Gastrocnemius medialis (tissue), 4 donors: ENCODE measurements at regions not wholly inside any gene's neighbourhood (a gene's known extent, or its start where the extent isn't known, plus 50 kb on each side); places are given as distances from the start of the nearest gene placed in this dataset.

Experiments
- POLR2A ChIP-seq, 2 donors: fragments of 450-650 bp; IDR thresholded peaks; one replicate each; pipeline ENCODE4 v1.6.1; 2017; ENCODE audit warnings: antibody characterized with exemption in 2 of 2, mild to moderate bottlenecking in 2 of 2, moderate library complexity in 2 of 2
- TF ChIP-seq, protein P1 (sequence below), 5 experiments: fragments of 450-650 bp in 3 of 5; fragments of 200-600 bp in 2 of 5; sonication (generic) in 2 of 5; IDR thresholded peaks in 4 of 5; conservative IDR thresholded peaks in 1 of 5; 1 replicate in 4 of 5; 2 replicates in 1 of 5; pipeline ENCODE4 v1.5.1; 2016 to 2019; ENCODE audit warnings: antibody characterized with exemption in 5 of 5, mild to moderate bottlenecking in 3 of 5, moderate library complexity in 3 of 5

DNA sequence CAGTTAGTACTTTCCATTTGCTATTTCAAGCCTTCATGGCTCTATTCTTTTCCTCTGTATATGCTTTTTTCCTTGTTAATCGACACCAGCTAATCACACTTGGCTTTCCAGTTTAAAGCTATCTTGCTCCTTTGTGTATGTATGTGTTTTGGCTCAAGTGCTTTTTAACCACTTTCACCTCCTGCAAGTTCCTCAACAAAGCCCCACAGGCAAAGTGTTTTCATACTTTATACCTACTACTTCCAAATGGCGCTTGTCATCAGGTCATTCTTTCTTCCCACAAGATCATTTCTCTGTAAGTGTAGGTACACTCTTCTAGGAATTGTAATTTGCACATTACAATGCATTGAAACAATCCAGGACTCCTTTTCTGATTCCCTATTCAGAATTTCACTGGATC lies 64.0 kb upstream of the FIGN start:
- TF ChIP-seq, protein P1, sequence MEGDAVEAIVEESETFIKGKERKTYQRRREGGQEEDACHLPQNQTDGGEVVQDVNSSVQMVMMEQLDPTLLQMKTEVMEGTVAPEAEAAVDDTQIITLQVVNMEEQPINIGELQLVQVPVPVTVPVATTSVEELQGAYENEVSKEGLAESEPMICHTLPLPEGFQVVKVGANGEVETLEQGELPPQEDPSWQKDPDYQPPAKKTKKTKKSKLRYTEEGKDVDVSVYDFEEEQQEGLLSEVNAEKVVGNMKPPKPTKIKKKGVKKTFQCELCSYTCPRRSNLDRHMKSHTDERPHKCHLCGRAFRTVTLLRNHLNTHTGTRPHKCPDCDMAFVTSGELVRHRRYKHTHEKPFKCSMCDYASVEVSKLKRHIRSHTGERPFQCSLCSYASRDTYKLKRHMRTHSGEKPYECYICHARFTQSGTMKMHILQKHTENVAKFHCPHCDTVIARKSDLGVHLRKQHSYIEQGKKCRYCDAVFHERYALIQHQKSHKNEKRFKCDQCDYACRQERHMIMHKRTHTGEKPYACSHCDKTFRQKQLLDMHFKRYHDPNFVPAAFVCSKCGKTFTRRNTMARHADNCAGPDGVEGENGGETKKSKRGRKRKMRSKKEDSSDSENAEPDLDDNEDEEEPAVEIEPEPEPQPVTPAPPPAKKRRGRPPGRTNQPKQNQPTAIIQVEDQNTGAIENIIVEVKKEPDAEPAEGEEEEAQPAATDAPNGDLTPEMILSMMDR (IDR thresholded peaks at IDR 0.05 in 4 of 5, conservative IDR thresholded peaks at IDR 0.05 in 1 of 5): no peak
- TF ChIP-seq POLR2A (IDR thresholded peaks at IDR 0.05): no peak
